Activated CD4-positive, alpha-beta T cell treated with anti-CD3 and anti-CD28 coated beads, Interleukin-2, amount 50 U/mL, for 1 hour (primary cell): ENCODE measurements at regions not wholly inside any gene's neighbourhood (a gene's known extent, or its start where the extent isn't known, plus 50 kb on each side); places are given as distances from the start of the nearest gene placed in this dataset.

Experiments used
- DNase-seq: peaks from one replicate; pipeline ENCODE4 v3.0.0-alpha.2; 2020

DNA sequence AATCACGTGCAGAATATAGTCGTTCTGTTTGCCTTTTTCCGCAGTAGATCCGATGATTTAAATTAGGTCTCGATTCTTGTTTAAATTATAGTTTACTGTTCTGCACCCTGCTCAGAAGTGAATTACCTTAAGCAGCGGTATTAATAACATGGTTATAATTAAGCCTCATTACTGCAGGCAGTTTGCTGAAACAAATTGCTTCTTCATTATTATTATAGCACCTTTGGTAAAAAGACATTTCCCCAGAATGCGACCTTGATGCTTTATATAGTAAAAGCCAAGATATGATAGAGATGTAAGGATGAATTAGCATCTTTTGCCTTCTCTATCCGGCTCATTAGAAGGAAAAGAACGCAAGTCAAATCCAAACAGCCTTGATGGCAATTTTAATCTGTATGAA is 625.2 kb upstream of the CADM1 start:
- DNase-seq: no peak

DNA sequence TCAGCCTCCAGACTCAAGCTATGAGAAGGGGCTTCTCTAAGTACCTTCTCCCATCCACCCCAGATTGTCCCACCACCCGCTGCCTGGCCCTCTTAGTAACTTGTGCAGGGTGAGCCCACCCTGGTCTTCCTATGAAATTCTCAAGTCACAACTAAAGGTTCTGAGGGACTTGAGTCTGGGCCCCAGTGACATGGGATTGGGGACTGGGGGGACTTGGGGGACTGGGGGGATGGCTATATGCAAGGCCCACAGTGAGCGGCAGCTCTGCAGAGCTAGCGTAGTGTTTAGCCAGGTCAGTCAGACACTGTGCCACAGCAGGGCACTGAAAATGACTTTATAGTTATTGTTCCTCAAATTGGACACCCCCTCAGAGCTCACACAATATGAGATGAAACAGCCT is 622.3 kb upstream of the CADM1 start:
- DNase-seq: no peak

DNA sequence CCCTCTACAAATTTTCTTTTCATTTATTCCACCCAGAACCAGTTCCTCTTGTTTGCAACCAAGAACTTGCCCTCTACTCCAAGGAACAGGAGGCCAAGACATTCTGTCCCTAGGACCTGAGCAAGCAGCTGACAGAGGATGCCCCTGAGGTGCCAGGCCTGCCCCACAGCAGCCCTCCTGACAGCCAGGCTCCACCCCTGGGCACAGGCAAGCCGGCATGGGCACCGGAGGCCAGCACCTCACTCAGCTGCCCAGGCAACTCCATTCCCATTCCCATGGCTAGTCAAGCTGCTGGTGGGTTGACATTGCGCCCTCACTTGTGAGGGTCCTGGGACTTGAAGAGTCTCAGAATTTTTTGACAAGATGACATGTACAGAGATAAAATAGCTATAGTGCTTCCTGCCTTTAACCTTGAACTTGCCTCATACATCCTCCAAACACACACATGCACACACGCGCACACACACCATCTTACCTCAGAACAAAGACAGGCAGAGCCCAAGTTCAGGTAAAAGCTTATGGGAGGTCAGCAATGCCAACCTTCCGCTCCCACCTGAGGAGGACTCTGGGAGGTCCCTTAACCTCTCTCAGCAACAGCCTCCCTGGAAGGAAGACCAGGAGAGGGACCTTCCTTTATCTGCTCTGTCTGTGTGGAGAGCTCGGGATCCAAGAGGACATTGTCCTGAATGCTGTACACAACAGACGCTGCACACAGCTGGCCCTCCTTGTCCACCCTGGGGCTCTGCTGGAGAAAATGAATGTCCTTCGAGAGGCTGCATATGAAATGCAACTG is 620.9 kb upstream of the CADM1 start:
- no peak for DNase-seq

DNA sequence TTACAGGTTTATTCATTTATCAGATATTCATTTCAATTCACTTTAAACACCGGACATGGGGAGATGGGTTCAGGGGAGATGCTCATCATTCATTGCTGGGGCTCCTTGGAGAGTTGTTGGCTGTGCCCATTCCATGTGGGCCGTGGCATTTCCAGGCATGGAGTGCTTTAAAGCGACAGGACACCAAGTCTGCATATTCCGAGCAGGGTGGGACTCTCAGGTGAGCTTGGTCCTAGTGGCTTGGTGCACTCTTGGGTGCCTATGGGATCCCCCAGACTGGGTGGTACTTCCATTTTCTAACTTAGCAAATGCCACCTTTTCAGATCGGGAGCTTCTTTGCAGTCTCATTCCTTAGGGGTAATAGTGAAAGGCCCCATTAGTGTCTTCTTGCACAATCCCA is 619.5 kb upstream of the CADM1 start:
- DNase-seq: no peak

DNA sequence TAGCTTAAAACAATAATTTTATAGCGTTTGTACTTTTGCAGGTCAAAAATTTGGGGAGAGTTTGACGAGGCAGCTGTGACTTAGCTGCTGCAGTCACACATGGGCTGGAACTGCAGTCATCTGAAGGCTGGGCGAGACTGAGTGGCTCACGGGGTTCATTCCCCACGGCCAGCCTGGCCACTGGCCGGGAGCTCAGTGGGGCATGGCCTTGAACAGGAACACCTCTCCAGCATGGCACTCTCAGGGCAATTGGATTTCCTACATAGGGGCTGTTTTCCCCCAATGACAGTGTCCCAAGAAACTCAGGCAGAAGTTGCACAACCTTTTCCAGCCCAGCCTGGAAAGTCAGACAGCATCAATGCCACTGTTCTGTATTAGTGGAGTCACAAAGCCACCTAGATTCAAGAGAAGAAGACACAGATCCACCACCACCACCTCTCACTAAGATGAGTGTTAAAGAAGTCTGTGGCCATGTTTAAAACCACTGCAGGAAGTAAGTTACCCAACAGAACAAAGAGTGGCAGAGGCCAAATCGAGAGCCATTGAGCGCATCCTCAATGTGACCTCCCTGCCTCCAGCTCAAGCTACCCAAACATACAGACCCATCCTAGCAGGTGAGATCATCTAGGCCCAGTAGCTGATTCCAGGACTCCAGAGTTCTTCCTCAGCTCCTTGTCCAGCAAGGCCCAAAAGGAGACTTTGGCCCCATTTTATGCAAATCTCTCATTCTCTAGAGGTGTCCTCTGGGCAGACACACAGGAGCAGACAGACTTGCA is 618.7 kb upstream of the CADM1 start:
- no peak for DNase-seq

DNA sequence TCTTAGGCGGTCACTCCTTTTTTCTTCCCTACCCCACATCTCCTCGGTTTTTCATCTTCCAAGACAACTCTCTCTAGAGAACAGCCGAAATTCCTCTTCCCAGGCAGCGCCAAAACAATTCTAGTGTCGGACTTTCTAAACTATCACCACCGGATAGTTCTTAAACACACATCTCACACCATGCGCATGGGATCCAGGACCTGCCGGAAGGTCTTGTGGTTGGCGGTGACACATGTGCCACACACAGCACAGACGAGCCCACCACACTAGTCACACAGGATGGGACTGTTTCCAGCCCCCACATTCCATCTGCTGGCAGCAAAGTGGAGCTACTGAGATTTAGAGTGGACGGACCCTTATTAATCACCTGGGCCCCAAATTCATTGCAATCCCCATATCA is 614.9 kb upstream of the CADM1 start:
- no peak for DNase-seq

DNA sequence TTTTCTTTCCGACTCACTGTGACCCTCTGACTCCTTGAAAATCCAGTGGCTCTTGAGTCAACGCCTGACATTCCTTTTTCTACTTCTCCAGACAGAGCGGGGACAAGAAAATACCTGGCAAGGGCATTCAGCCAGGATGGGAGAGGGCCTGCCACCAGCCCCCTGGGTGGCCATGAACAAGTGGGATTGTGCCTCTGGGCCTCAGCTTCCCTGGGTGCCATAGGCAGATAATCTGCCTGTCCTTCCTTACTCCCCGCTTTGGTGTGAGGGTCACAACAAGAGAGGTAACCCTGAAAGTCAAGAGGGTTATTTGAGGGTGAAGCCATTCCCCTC is 613.9 kb upstream of the CADM1 start:
- no peak for DNase-seq

DNA sequence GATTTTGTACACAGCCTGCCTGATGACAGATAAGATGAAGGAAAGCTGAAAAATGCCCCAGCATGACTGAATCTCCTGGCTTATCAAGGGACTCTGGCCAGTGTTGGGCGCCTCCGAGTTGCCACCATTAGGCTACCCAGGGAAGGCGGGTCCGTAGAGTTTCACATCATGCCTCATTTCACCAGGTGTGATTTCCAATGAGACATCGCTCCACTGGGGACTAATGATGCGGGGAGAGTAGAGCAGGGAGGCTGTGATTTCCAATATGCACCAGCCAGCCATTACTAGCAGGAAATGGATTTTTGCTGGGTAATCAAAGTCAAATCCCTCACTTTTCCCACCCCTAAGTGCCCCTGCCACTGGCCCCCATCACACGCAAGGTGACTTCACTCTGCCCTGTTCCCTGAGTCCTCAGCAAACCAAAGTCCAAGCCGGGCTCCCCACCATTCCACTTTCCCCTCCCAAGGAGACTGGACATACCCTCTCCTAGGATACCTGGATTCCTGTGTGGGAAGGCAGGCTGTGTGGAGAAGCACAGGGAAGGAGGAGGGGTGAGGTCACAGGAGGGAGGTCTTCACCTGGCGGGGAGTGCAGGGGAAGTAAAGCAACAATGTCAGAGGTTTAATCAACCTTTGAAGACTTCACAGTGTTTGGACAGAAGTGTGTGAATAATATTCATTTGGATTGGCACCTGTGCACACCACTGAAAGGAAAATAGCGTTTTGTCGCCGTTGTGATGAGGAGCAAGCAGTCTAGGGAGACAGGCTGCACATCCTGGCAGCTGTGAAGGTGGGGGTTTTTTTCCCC is 613.3 kb upstream of the CADM1 start:
- DNase-seq: no peak

DNA sequence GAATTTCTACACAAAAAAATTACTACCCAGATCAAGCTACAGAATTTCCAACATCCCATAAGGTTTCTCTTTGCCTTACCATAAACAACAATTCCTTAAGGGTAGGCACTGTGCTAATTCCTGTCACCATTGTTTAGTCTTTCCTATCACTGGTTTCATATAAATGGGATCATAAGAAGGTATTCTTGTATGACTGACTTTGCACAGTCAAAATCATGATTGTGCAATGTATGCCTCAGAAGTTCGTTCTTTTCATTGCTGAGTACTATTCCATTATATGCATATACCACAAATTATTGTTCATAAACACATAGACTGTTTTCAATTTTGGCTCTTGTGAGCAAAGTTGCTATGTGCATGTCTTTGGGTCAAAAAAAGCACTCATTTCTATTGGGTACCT is 611.6 kb upstream of the CADM1 start:
- DNase-seq: no peak

DNA sequence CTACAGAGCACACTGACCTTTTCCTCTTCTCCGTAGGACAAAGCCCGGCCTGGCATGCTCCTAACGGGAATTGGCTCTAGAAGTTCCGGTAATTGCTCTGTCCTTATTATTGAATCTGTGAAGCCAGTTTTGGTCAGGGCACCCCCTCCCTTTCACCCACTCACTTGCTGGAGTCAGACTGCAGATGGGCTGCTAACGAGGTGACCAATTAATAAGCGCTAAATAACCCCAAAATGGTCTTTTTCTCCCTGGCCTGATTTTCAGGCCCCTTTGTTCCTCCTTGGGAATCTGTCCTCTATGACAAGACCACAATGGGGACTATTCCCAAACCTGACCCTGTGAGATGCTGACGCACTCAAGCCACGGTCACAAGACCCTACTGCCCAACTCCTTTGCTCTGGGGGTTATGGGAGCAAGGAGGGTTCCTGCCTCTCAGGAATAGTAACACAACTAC is 610.0 kb upstream of the CADM1 start:
- no peak for DNase-seq

DNA sequence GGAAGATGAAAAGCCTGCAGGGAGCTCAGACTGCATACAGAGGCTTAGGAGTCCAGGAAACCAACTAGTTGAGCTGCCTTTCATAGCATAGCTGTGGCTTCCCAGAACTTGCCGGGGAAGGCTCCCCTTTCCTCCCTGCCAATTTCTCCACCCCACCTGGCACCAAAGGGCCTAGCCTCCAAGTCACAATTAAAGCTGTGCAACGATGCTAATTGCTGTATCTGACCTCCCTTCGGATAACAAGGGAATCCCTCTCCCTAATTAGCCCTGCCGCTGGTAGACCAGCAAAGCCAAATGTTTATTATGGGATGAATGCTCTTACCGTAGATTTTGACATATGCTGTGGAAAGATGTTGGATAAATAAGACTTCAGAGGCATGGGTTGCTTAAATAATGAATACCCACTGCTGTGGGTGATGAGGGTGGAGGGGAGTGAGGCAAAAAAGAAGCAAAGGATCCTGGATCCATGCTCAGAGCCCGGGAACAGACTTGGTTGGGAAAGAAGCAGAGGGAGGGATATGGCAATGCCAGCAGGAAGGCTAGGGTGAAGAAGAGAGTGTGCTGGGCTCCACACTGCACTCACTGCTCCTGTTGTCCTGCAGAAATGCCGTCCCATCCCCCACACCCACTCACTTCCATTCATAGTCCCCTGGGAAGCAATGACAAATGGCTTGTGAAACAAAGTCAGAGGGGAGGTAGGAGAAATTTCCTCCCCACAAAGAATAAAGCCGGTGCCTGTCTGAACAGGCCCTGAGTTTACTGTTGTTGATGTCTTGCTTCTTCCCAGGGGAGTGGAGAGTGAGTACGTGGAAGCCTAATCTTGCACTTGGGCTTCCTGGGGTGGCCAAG is 608.1 kb upstream of the CADM1 start:
- DNase-seq: no peak

DNA sequence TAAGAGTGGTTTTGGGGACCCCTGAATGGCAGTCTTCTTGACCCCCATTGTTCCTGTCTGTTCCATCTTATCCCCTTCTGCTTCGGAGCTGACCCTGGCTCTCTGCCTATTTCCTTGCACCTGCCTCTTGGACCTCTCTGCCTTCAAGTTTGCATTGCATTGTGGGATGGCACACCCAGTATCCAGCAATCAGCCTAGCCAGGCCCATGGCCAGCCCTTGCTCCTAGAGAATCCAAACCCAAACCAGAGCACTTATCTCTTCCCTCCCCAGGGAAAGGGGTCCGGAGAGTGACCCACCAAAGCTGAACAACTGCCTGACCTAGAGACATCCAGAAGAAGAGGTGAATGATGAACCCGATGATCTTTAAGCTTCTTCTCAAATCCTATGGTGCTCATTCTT is 607.3 kb upstream of the CADM1 start:
- DNase-seq: no peak

DNA sequence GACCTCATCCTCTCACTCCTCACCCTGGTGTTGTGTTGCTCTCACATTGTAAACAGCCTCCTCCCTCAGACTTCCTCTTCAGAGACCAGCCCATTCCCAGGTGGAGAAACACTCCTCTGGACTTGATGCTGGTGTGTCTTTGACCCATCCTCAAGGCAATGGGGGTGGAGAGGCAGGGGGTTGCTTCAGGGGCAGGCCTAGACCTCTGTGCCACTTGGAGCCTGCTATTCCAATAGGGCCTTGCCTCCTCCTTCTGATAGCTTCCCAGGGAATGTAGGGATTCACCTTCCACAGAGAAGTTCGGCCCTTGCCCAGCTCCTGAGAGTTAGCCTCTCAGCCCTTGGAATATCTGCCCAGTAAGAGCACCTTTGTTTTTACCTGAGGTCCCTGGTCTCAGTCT is 606.6 kb upstream of the CADM1 start:
- DNase-seq: no peak

DNA sequence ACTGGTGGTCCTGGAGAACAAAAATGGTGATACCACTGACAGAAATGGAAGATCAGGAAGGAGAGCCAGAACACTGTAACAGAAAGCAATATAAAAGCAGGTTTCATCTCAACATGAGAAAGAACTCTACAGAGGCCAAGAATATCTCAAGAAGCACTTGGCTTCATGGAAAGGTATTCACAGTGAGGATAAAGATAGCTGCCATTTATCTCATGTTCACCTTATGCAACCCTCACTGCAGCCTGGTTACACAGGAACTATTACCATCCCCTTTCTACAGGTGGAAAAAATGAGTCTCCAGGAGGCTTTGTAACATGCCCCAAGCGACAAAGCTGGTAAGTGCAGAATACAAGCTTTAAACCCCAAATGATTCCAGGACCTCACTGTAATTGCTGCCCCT is 606.1 kb upstream of the CADM1 start:
- DNase-seq: no peak

DNA sequence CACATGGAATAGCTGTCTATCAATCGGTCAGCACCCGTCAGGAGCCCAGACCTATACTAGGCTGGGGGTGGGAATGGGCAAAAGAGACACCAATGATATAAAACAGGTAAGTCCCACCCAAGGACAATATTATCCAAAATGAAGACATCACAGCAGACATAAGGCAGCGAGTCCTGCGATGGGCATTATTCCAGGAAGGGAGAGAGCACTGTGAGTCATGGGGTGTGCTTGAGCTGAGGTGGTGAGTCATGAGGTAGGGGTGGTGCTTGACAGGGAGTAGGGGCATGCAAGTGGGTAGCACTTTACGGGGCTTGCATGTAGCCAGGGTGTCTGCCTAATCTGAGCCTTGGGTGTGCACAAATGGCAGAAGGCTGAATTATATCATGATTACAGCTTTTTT is 605.0 kb upstream of the CADM1 start:
- no peak for DNase-seq

DNA sequence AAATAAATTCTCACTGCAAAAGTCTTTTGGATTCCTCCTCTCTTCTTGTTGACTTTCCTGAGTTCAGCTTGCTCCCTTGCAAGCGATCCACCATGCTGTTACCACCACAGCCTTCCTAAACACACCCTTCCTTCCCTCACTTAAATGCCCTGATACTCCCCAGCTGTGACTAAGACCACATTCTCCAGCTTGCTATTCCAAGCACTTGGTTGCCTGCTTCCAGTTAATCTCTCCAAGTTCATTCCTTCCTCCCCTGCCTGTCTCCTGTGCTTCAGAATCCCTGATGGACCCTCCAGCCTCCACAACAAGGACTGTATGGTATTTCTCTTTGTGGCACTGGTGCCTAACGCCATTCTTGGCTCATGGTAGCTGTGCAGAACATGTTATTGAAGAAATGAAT is 603.9 kb upstream of the CADM1 start:
- no peak for DNase-seq

DNA sequence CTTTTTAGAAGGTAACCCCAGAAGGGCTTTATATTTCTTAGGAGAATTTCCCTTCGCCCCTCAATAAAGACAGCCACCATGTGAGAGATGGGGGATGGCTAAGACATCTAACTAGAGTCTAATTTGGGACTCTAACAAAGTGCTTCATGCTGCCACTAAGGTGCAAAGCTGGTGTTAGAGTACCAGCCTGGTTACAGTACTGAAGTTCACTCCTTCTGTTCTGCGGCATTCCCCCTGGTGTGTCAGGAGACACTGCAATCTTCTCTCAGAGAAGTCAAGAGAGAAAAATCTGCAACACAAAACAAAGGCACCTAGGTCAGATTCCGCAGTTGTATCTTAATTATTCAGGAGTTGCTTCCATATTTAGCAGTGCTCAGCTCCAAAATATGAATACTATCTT is 603.0 kb upstream of the CADM1 start:
- no peak for DNase-seq

DNA sequence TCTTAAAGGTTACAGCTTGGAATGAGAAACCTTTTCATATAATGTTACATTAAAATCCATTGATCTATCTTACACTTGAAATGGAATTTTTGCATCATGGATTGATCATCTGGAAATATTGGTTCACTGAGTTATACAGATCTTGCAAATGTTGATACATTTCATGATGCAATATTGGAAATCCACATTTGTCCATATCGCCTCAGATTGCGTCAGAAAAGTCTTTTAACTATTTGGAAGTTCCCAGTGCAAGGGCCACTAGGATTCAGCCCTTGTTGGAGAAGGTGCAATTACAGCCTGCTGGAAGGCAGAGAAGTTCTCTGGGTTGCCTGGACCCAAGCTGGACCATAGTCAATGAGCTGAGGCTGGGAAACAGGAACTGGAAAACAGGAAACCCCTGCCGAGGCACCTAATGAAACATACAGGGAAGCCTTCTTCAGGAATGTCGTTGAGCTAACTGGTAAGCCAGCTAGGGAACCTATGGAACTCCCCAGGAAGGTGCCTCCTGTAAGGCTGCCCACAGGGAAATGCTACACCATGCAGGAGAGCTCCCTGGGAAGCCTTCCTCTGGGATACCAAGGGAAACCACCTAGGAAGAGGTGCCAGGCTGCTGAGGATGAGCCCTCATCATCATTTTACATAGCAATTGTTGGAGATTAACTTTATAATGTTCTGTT is 600.4 kb upstream of the CADM1 start:
- no peak for DNase-seq

DNA sequence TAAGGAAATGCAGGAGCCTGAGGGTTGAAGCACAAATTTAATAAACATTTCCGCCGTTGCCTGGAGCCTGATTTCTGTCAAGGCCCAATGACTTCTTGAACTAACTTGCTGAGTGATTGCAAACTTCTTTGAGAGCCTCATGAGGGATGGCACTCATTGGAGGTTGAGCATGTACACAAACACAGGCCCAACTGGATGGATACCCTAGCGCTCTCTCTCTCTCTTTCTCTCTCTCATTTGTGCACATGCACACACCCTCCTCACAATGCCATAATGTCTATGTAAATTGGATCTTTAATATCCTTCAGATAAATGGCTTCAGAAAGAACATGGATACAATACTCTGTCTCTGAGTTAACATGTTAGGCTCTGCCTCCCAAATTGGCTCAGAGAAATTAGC is 597.7 kb upstream of the CADM1 start:
- no peak for DNase-seq

DNA sequence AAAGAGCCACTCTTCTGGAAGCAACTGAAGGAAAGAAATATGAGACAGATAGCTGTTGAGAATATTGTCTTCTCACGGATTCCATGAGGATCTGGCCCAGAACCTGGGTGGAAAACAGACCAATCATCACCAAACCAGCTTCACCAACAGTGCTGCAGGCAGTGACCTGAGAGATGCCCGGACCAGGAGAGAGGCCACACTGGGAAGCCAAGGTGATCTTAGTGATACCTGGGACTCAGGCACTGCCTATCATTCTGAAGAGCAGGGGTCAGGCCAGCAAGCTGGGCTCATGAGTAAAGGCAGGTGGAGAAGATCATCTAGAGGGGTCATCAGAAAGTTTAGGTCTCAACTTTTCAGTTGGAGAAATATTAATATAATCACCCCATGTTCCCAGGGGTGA is 595.8 kb upstream of the CADM1 start:
- DNase-seq: no peak

DNA sequence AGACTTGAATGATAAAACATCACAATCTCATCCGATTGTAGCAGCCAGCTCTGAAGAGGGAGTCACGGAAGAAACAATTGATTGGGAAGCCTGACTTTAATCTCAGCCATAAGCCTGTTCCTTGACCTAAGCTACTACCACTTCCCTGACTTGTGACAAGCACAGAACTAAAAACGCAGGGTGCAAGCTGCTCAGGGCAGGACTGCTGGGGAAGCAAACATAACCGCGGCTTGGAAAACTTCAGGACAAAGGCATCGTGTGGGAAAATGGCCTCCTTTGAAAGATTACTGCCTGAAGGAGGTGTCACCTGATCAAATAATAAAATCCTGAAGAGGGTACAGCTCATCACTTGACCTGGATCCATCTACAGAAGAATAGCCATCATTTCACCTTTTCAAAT is 595.3 kb upstream of the CADM1 start:
- no peak for DNase-seq

DNA sequence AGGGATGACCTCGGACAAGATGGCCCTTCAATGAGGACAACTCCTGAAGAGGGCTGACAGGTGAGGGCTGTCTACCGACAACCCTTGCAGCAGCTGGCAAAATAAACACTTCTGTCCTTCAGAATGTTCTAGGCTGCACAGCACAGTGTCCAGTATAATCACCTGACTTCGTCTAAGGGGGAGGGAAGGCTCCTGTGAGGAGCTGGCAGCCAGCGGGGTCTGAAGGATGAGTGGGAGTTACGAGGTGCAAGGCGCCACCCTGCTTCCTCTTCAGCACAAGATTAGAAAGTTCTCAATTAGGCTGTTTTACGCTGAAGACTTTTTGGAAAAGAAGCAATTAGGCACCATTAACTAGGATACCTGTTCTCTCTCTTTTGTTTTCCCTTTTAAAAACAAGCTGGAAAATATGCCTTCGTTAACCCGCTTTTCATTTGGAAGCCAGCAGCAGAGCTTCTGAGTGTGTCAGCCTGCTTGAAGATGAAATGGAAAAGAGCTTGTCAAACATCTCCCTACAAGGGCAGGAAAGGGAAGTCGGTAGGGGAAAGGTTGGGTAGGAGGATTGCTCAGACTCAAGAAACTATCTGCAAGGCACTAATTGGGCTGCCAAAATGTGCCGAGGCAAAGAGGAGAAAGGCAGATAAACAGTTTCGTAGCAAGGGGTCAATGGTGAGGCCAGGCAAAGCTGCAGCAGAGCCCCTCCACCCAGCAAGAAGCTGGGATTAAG is 592.2 kb upstream of the CADM1 start:
- no peak for DNase-seq
